UCSD-AML1 (cell line): ENCODE measurements at regions not wholly inside any gene's neighbourhood (a gene's known extent, or its start where the extent isn't known, plus 50 kb on each side); places are given as distances from the start of the nearest gene placed in this dataset.
"Not testable (repeated sequence)": the region's sequence is repeated elsewhere in the genome, so short reads cannot be mapped to it uniquely, and the experiment has no call there.

ENCODE experiments used
- DNase-seq: peaks from one replicate; lab custom pipeline; 2025; ENCODE audit not compliant: unreplicated experiment; lab: John Stamatoyannopoulos, UW

GRCh38 chr19:31525610-31526147, 176.4 kb upstream of the TSHZ3 start:
- DNase-seq = no peak

- no peak for DNase-seq
These were observed 178.2 kb upstream of the TSHZ3 start for GRCh38 chr19:31527443-31527842.

DNA sequence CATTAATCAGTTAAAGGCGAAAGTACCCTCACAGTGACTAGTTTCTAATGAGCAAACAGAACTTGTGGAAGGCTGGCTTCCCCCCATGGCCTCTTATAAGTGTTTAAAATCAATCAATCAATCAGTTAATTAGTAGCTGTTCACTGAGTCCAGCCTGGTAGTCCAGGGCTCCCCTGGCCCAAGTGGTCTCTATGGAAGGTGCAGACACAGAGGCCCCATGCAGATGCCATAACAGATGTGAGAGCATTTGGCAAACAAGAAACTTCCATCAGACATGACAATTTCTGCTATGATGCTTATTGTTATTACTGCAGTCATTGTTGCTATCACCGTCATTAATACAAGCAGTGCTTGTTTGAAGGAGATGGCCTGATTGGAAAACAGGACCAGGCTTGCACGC, 179.0 kb upstream of the TSHZ3 start:
- DNase-seq = no peak

DNA sequence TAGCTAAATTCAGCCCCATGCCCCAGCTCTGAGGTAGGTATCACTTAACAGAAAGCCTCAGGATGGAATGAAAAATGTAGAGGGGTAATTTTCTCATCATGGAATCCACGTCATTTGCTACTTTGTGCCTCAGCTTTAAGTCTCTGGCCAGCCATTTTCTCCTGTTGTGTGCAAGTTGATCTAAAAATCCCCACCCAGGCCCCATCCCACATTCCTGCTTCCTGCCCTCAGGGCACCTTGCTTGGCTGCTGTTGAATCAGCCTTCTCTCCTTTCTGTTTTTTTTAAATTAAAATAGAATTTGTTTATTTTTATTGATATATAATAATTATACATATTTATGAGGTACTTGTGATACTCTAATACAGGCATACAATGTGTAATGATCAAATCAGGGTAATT, 179.9 kb upstream of the TSHZ3 start:
- no peak for DNase-seq

DNA sequence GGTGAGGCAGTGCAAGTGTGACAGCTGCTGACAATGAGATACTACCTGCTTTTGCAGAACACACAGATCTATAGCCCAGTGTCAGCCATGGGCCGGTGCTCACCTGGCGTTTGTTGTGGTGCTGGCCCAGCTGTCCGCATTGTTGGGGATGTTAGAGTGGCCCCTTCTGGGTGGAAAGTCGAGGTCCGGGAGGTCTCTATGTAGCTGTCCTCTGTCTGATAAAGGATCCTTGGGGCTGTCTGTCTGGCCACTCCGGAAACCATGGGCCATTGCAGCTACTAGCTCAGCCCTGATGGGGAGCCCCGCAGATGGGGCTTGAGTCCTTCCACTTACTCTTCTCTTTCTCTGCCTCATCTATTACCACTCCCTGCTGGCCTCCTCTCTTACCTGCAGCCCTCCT, 181.5 kb upstream of the TSHZ3 start:
- no peak for DNase-seq

- no peak for DNase-seq
These were observed 182.1 kb upstream of the TSHZ3 start for GRCh38 chr19:31531326-31531725.

DNA sequence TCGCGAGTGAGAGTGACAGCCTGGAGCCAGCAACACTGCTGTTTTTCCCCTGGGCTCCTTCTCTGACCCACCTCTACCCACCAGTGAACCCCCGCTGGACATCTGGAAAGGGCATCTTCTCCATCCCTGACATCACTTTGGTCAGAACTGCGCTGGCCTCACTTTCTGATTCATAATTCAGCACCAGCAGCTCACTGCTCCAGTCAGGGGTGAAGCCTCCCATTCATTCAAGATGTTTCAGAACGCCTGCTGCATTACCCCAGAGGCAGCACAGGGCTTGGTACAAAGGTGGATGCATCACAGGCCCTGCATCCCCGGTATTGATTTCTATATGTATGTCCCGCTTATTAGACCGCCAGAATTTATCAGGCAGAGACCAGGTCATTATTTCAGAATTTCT, 182.8 kb upstream of the TSHZ3 start:
- DNase-seq = no peak

DNA sequence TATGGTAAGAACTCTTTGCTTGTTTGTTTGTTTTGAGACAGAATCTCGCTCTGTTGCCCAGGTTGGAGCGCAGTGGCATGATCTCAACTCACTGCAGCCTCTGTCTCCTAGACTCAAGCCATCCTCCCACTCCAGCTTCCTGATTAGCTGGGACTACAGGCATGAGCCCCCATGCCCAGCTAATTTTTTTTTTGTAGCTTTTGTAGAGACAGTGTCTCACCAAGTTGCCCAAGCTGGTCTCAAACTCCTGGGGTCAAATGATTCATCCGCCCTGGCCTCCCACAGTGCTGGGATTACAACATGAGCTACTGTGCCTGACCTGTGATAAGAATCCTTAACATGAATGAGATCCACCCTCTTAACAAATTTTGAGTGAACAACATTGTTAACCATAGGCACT, 183.9 kb upstream of the TSHZ3 start:
- no peak for DNase-seq

- no peak for DNase-seq
These were observed 185.0 kb upstream of the TSHZ3 start for GRCh38 chr19:31534231-31534630.

DNA sequence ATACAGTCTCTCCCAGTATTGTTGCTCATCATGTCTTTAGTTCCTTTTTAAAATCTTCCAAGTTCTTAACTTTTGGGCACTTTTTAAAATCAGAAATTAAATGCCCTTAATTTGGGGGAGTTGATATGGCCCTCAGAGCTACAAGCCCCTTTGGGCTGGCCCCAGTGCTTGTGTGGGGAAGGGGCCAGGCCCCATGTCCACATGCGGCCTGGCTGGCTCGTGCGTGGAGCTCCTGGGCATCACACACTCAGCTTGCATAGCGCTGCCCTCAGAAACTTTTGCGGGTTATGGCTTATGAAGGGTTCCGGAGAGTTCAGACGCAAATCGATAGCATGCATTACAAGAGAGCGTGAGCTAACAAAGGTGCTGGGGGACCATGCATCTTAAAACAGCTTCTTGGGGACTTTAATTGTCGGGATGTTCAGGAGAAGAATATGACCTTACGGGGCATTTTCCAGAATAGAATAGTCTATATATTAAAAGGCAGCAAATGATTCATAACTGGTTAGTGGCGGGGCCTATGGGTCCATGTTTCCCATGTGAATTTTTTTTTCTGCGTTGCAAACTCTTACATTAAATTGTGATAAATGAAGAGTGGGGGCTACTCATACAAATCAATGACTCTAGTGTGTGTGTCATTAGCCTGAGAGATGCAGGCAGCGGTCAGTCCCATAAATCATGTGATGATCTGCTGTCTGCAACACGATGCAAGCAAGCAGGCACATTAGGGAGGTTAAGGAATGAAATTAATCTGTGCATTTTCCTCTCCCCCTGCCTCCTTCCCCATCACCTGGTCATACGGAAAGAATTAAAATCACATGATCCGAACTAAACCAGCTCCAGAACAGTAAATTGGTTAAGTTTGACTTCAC, 185.8 kb upstream of the TSHZ3 start:
- no peak for DNase-seq

DNA sequence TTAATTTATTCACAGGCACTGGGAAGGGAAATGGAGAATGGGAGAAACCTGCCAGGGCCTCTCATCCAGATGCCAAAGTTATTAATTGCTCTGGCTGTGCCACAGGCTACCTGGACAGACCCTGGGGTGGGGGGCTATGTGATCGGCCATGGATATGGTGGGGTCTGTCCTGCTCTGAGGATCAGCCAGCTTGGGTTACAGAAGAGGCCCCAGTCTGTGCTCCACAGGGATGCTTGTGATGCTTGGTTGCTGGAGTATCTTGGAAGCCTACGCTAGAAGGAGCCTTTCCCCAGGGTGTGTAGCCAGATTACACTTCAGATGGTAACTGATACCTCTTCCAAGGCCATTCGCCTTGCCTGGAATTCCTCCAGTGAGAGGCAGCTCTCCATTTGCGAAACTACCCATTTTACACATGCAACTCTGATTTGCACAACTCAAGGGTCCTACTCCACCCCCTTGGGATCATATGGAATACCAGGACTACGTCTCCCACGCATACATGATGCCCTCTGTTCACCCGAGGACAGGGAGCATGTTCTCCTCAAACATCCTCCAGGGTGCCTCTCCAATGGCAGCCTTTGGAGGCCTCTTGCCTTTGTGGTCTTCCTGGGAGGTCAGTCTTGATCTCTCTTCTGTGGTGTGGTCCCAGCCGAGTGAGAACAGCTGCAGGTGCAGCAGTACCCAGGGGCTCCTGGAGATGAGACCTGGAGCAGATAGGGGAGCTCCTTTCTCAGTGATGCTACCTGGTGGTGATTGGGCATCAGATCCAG, 186.6 kb upstream of the TSHZ3 start:
- no peak for DNase-seq

- DNase-seq = no peak
These were observed 187.9 kb upstream of the TSHZ3 start for GRCh38 chr19:31537136-31537535.

- not testable (repeated sequence) for DNase-seq
These were observed 188.7 kb upstream of the TSHZ3 start for GRCh38 chr19:31537902-31538301.

DNA sequence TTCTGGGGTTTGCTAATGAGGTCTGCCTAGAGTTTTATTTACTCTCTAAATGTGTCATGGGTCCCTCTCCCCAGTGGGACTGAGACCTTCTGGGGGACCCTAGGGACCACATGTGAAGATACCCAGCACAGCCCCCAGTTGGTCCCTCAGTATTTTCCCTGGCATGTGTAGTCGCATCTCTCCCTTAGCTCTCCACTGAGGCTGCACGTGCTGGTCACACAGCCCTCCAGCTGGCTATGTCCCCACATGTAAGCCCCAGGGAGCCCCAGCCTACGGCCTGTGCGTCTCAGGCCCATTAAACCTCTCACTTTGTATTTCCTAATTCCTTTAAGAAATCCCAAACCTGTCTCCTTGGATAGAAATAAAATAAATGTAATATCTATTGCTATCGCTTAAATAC, 189.6 kb upstream of the TSHZ3 start:
- DNase-seq = no peak

DNA sequence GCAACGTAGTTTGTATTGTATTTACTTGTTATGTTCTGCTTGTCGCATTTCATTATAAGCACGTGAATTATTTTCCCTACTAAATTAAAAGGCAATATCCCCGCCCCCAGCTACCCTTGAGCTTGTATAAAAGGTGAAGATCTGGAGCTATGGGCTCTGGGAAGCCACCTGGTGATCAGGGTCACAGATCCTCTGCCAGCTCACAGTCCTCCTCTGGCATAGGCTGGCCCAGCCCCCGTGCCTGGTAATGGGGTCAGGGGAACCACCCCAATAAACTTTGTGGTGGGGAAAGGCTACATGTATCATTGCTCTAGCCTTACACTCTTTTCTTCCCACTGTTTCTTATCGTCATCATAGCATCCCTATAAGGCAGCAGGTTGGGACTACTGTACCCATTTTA, 190.2 kb upstream of the TSHZ3 start:
- DNase-seq = no peak

GRCh38 chr19:31541396-31541795, 192.2 kb upstream of the TSHZ3 start:
- no peak for DNase-seq

GRCh38 chr19:31543456-31543855, 194.2 kb upstream of the TSHZ3 start:
- DNase-seq = no peak

- DNase-seq = no peak
These were observed 196.5 kb upstream of the TSHZ3 start for GRCh38 chr19:31545777-31546176.

DNA sequence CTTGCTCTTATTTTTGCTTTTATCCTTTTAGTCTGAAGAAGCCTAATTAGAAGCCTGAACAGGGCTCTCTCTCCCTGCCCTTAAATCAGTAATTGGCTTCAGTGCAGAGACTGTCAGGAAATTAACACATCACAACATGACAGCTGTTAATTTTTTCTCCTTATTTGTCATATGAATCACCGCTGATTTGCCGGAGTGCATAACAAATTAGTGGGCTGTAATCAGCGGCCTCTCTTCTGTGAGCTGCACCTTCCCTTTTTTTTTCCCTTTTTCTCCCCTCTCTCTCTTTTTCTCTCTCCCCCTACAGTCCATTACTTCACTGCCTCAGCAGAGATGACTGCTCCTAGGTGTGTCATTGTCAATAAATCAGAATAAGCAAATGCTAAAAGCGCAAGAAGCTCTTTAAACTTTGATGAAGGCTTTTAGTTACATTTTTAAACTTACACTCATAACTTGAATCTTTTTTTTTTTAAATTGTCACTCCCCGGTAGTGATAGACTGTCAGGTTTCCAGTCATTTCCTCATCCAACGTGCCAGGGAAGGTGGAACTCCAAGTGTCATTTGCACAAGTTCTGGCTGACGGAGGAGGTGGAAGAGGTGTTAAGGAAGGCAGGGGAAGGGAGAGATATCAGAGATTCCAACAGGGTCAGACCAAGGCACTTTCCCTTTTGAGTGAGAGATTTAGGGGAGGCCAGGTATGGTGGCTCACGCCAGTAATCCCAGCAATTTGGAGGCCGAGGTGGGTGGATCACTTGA, 197.1 kb upstream of the TSHZ3 start:
- no peak for DNase-seq

- peak; percentile 34 for DNase-seq
These were observed 199.7 kb upstream of the TSHZ3 start for GRCh38 chr19:31548941-31549340.

DNA sequence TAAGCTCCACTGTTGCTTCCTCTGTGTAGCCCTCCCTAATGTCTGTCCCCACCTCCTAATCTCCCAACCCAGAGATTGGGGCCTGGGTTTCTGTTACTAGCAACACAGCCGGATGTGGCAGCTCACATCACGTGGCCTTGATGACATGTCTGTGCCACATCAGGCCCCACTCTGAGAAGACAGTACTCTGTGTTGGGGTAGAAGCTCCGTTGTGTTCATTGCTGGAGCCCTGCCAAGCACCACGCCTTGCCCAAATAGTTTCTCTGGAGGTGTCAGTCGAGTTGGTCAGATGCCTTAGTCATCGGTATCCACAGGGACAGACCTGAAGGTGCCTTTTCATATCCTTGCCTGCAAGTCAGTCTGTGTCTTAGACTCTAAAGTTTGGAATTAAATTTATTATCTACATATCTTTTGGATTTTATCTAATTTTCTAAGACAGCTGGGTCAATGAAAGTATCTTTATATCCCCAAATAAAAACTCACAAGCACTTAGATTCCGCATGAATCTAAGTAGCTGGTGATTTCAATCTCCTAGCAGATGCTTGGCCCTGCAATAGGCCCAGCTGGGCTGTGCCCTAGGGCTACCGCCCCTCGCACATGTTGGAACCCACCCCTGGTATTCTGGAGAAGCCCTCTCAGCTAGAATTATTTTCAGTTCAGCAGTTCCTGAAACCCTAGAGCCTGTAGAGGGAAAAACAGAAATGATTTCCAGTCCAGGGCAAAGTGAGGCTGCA, 204.0 kb upstream of the TSHZ3 start:
- DNase-seq = no peak
